ENCODE measurements at regions not wholly inside any gene's neighbourhood (a gene's known extent, or its start where the extent isn't known, plus 50 kb on each side); places are given as distances from the start of the nearest gene placed in this dataset.

- no peak for TF ChIP-seq CTCF (IDR thresholded peaks at IDR 0.05)
- TF ChIP-seq POLR2A (IDR thresholded peaks at IDR 0.05), result no peak
These were observed 170.2 kb upstream of the LRRC3B start for GRCh38 chr3:26452363-26452762.
